GM19397 (cell line): ENCODE measurements at regions not wholly inside any gene's neighbourhood (a gene's known extent, or its start where the extent isn't known, plus 50 kb on each side); places are given as distances from the start of the nearest gene placed in this dataset.

Experiments
- ATAC-seq: cut with Tn5 transposase; IDR thresholded peaks from one replicate; pipeline ENCODE4 v1.9.1; 2021; ENCODE audit warnings: mild to moderate bottlenecking, moderate library complexity; ENCODE audit not compliant: unreplicated experiment

DNA sequence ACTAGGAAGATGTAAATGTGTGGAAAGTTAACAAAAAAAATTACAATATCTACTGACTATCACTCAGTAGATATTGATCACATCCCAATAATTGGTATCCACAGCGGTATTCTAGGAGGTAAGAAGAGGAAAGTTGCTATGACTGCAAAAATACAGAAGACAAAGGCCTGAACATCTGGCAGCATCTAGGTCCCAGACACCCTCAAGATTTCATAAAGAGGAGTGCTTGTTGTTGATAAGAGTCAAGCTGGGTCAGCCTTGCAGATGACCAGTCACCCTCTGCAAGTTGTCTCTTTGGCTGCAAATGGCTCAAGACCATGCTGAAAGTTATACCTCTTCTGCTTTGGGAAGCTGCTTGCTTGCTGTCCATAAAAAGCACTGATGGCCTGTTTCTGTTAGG lies 179.8 kb upstream of the FOXN2 start:
- ATAC-seq = no peak

- no peak for ATAC-seq
These were observed 178.7 kb upstream of the FOXN2 start for GRCh38 chr2:48135797-48136196.

GRCh38 chr2:48137829-48138228 lies 176.7 kb upstream of the FOXN2 start:
- ATAC-seq = no peak

GRCh38 chr2:48138898-48139297 lies 175.6 kb upstream of the FOXN2 start:
- ATAC-seq = no peak

DNA sequence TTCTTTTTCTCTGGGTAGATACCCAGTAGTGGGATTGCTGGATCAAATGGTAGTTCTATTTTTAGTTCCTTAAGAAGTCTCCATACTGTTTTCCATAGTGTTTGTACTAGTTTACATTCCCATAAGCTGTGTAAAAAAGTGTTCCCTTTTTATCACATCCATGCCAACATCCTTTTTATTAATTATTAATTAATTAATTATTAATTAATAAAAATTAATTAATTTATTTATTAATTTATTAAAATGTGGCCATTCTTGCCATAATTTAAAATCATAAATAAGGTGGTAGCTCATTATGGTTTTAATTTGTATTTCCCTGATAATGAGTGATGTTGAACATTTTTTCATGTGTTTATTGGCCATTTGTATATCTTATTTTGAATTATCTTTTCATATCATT lies 173.9 kb upstream of the FOXN2 start:
- no peak for ATAC-seq

- ATAC-seq = no peak
These were observed 169.7 kb upstream of the FOXN2 start for GRCh38 chr2:48144777-48145176.

DNA sequence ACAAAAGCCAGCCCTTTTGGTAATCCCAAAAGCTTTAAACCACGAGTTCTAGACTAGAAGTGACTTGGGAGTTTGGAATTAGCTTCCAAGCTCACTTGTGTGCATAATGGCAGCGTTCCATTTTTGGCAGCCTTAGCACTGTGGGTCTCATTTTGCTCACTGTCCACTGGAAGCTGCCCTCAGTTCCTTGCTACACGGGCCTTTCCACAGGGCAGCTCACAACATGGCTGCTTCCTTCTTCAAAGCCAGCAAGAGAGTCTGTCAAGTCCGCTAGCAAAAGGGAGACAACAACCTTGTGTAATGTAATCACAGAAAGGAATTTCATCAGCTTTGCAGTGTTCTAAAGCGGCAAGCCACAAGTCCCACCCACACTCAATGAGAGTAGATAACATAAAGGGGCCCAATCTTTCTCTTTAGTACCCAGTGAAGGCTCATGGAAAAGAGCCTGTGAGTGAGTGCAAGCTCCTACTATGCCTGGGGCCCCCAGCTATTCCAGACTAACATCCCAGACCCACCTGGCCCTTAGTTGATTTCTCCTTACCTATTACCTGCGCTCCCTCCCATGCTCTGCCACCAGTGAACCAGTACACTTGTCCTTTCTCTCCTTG lies 168.5 kb upstream of the FOXN2 start:
- no peak for ATAC-seq

GRCh38 chr2:48146552-48146951 lies 167.9 kb upstream of the FOXN2 start:
- ATAC-seq = no peak

- ATAC-seq = no peak
These were observed 166.8 kb upstream of the FOXN2 start for GRCh38 chr2:48147719-48148118.

DNA sequence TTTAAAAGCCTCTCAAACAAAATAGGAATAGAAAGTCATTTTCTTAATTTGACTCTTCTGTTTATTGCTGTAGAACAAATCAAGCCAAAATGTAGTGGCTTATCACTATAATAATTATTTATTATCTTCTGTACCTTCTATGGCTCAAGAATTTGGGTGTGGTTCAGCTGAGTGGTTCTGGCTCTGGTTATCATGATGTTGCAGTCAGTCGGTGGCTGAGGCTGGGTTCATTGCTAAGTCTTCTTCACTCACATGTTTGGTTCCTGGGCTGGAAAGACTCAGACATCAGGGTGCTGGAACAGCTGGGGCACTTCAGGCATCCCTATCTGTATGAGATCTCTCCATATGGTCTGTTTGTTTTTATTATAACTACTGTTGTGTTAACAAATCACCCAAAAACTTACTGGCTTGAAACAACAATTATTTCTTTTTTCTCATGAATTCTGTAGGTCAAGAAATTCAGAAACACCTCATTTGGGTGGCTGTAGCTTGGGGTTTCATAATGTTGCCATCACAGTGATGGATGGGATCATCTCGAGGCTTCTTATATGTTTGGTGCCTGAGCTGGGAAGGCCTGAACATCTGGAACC lies 165.5 kb upstream of the FOXN2 start:
- ATAC-seq = no peak

- no peak for ATAC-seq
These were observed 157.3 kb upstream of the FOXN2 start for GRCh38 chr2:48157150-48157549.

DNA sequence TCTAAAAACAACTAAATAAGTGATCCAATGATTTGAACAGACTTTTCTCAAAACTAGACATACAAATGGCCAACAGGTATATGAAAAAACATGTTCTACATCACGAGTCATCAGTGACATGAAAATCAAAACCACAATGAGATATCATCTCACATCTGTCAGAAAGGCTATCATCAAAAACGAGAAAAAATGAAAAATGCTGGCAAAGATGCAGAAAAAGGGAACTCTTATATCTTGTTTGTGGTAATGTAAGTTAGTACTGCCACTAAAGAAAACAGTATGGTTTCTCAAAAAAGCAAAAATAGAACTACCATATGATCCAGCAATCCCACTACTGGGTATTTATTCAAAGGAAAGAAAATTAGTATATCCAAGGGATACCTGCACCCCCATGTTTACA lies 152.9 kb upstream of the FOXN2 start:
- ATAC-seq = no peak

DNA sequence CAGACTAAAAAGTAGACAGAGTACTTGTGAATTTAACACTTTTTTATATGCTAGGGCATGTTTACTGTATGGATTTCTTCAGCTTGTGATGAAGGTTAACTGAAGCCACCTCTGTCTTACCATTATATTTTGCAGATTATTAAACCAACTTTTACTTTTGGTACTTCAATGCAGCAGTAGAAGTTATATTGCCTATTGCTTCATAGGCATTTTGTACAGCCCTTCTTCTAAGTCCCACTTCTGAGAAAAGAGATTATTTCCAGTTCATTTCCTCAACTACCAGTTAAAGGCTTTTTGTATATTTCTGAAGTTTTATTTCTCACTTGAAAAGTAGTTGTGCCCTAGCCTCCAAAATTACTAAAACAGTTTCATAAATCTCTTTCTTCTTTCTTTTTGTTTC lies 151.7 kb upstream of the FOXN2 start:
- no peak for ATAC-seq

GRCh38 chr2:48165070-48165753 lies 149.3 kb upstream of the FOXN2 start:
- no peak for ATAC-seq

DNA sequence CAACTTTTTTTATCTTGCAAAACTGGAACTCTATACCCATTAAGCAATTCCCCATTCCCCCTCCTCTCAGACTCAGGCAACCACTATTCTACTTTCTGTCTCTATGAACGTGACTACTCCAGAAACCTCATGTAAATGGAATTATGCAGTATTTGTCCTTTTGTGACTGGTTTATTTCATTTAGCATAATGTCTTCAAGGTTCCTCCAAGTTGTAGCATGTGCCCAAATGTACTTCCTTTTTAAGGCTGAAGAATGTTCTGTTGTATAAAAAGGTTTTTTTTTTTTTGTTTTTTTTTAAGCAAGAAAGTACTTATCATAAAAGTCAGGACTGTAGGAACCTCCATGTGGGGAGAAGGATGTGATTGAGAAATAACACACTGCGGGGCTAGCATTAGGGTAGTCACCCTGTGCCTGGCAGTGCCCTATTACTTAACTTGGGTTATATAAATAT lies 145.3 kb upstream of the FOXN2 start:
- ATAC-seq = no peak

DNA sequence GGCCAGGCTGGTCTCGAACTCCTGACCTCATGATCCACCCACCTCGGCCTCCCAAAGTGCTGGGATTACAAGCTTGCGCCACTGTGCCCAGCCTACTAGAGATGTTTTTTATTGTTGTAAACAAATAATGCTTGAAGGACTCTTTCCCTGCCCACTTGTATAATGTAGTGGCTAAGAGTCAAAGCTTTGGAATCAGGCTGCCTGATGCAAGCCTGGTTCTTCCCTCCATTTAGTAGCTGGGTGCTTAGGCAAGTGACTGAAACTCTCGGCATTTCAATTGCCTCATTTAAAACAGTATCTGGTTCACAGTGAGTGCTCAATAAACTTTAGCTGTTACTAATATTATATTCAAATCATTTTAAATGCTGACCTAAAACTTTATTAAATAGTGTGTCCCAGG lies 144.2 kb upstream of the FOXN2 start:
- no peak for ATAC-seq

GRCh38 chr2:48173141-48173540 lies 141.3 kb upstream of the FOXN2 start:
- no peak for ATAC-seq

DNA sequence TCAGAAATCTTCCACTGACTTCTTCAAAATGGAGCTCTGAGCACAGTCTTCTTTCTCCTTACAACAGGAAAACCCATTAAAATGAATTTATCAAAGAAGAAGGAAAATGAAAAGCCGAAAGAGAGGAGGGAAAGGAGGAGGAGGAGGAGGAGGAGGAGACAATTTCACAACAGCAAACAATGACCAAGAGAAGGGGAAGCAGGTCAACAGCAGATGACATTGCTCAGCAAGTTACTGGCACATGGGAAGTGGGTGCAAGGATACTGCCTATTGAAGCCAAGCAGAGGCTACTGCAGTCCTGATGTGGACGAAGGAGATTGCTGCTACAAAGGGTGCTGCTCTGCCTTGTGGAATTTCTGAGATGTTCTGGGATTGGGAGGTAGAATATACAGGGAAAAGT lies 140.0 kb upstream of the FOXN2 start:
- ATAC-seq = no peak

GRCh38 chr2:48175254-48175653 lies 139.2 kb upstream of the FOXN2 start:
- ATAC-seq = no peak

DNA sequence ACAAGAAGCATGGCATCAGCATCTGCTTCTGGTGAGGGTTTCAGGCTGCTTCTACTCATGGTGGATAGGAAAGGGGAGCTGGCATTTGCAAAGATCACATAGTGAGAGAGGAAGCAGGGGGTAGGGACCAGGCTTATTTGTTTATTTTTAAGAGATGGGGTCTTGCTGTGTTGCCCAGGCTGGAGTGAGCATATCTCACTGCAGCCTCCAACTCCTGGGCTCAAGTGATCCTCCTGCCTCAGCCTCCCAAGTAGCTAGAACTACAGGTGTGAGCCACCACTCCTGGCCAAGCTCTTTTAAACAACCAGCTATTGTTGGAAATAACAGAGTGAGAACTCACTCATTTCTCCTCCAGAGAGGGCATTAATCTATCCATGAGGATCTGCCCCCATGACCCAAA lies 138.8 kb upstream of the FOXN2 start:
- ATAC-seq = no peak

- no peak for ATAC-seq
These were observed 137.6 kb upstream of the FOXN2 start for GRCh38 chr2:48176876-48177275.

GRCh38 chr2:48178611-48179010 lies 135.9 kb upstream of the FOXN2 start:
- no peak for ATAC-seq

DNA sequence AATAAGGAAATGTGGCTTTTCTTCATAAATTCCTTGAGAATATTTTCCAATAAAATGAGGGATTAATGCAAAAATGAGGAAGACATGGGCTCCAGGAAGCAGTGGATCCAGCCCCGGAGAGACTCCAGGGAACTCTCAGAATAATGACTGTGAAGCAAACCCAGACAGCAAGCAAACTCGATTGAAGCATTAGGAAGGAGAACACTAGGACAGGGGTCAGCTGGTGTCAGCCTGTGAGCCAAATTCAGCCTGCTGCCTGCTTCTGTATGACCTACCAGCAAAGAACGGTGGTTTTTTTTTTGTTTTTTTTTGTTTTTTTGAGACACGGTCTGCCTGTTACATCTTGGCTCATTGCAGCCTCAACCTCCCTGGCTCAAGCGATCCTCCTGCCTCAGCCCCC lies 133.9 kb upstream of the FOXN2 start:
- ATAC-seq = no peak
